SU-DHL-6 (cell line): ENCODE measurements at regions not wholly inside any gene's neighbourhood (a gene's known extent, or its start where the extent isn't known, plus 50 kb on each side); places are given as distances from the start of the nearest gene placed in this dataset.

Experiments
- EZH2phosphoT487 ChIP-seq: fragments of 200-600 bp; sonication (generic), shearing (Covaris generic); conservative IDR thresholded peaks from 2 replicates; pipeline ENCODE4 v1.6.1; 2018; ENCODE audit warnings: mild to moderate bottlenecking, antibody characterized with exemption, low read length, moderate library complexity, mixed read lengths
- TF ChIP-seq, protein P1 (sequence below): fragments of 200-600 bp; sonication (generic); IDR thresholded peaks from one replicate; pipeline ENCODE4 v1.5.1; 2017; ENCODE audit warnings: antibody characterized with exemption, mild to moderate bottlenecking, low read length, moderate library complexity; ENCODE audit not compliant: insufficient read depth, poor library complexity, severe bottlenecking

- TF ChIP-seq, protein P1, sequence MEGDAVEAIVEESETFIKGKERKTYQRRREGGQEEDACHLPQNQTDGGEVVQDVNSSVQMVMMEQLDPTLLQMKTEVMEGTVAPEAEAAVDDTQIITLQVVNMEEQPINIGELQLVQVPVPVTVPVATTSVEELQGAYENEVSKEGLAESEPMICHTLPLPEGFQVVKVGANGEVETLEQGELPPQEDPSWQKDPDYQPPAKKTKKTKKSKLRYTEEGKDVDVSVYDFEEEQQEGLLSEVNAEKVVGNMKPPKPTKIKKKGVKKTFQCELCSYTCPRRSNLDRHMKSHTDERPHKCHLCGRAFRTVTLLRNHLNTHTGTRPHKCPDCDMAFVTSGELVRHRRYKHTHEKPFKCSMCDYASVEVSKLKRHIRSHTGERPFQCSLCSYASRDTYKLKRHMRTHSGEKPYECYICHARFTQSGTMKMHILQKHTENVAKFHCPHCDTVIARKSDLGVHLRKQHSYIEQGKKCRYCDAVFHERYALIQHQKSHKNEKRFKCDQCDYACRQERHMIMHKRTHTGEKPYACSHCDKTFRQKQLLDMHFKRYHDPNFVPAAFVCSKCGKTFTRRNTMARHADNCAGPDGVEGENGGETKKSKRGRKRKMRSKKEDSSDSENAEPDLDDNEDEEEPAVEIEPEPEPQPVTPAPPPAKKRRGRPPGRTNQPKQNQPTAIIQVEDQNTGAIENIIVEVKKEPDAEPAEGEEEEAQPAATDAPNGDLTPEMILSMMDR: no peak
- TF ChIP-seq EZH2phosphoT487: no peak
Measured at GRCh38 chr10:125482108-125482507, 200.9 kb downstream of the TEX36 start.
